Subcutaneous abdominal adipose tissue (tissue), 5 donors: ENCODE measurements at regions not wholly inside any gene's neighbourhood (a gene's known extent, or its start where the extent isn't known, plus 50 kb on each side); places are given as distances from the start of the nearest gene placed in this dataset.

Experiments used
- H3K27ac ChIP-seq: one replicate; pipeline ENCODE4 v1.7.0; 2013; ENCODE audit warnings: low read depth, mild to moderate bottlenecking, inconsistent platforms, low read length, moderate library complexity
- H3K27me3 ChIP-seq, 5 donors: one replicate each; pipeline ENCODE4 v1.7.0; 2013; ENCODE audit warnings: low read length in 5 of 5, inconsistent platforms in 1 of 5; ENCODE audit not compliant: control insufficient read depth in 5 of 5, insufficient read depth in 4 of 5
- H3K36me3 ChIP-seq, 5 donors: one replicate each; pipeline ENCODE4 v1.7.0; 2013; ENCODE audit warnings: low read length in 5 of 5; ENCODE audit not compliant: control insufficient read depth in 5 of 5, insufficient read depth in 5 of 5
- H3K4me1 ChIP-seq, 5 donors: one replicate each; pipeline ENCODE4 v1.7.0; 2013; ENCODE audit warnings: low read length in 5 of 5, mild to moderate bottlenecking in 3 of 5, moderate library complexity in 1 of 5; ENCODE audit not compliant: control insufficient read depth in 5 of 5, insufficient read depth in 5 of 5
- H3K4me3 ChIP-seq, 5 donors: one replicate each; pipeline ENCODE4 v1.7.0; 2013; ENCODE audit warnings: low read length in 5 of 5, low read depth in 1 of 5
- H3K9ac ChIP-seq, 5 donors: one replicate each; pipeline ENCODE4 v1.7.0; 2013; ENCODE audit warnings: low read length in 5 of 5, mild to moderate bottlenecking in 4 of 5, moderate library complexity in 3 of 5
- H3K9me3 ChIP-seq, 5 donors: one replicate each; pipeline ENCODE4 v1.7.0; 2013; ENCODE audit warnings: low read length in 5 of 5; ENCODE audit not compliant: control insufficient read depth in 5 of 5
- donor health status: healthy.
- donor health status: healthy.
- donor health status: healthy.
- donor health status: healthy.
- donor health status: healthy.

GRCh38 chr15:91710080-91710698, 143.3 kb upstream of the SLCO3A1 start:
- H3K4me3 ChIP-seq = no peak overlapping the region
- H3K4me1 ChIP-seq = peaks cover 0 to 8% (median 3%) of the 10 kb centered on the region in 5 donors
- peaks cover 0 to 3% (median 0%) of the 10 kb centered on the region in 5 donors for H3K27me3 ChIP-seq
- H3K36me3 ChIP-seq = no peaks in the 10 kb centered on the region
- no peak overlapping the region for H3K9ac ChIP-seq
- H3K27ac ChIP-seq = no peak overlapping the region
- peaks cover 0 to 3% (median 0%) of the 10 kb centered on the region in 5 donors for H3K9me3 ChIP-seq

- Histone ChIP-seq H3K27me3 (peaks cover 0 to 3% (median 0%) of the 10 kb centered on the region in 5 donors), H3K9ac (no peak overlapping the region), H3K27ac (no peak overlapping the region), H3K4me1 (no peaks in the 10 kb centered on the region), H3K4me3 (no peak overlapping the region), H3K9me3 (peaks cover 0 to 3% (median 0%) of the 10 kb centered on the region in 5 donors), H3K36me3 (no peaks in the 10 kb centered on the region)
These were observed 142.0 kb upstream of the SLCO3A1 start for GRCh38 chr15:91711384-91712033.

- Histone ChIP-seq H3K9ac (no peak overlapping the region), H3K36me3 (no peaks in the 10 kb centered on the region), H3K4me1 (no peaks in the 10 kb centered on the region), H3K4me3 (no peak overlapping the region), H3K9me3 (peaks cover 0 to 3% (median 0%) of the 10 kb centered on the region in 5 donors), H3K27ac (no peak overlapping the region), H3K27me3 (peaks cover 0 to 5% (median 3%) of the 10 kb centered on the region in 5 donors)
These were observed 141.2 kb upstream of the SLCO3A1 start for GRCh38 chr15:91712286-91712685.

- Histone ChIP-seq H3K36me3 (no peaks in the 10 kb centered on the region), H3K4me3 (no peak overlapping the region), H3K4me1 (no peaks in the 10 kb centered on the region), H3K9me3 (peaks cover 0 to 6% (median 0%) of the 10 kb centered on the region in 5 donors), H3K27me3 (peaks cover 0 to 5% (median 3%) of the 10 kb centered on the region in 5 donors), H3K9ac (no peak overlapping the region), H3K27ac (no peak overlapping the region)
These were observed 137.0 kb upstream of the SLCO3A1 start for GRCh38 chr15:91716536-91716935.

GRCh38 chr15:91717811-91718210, 135.7 kb upstream of the SLCO3A1 start:
- no peak overlapping the region for H3K9ac ChIP-seq
- peaks cover 0 to 6% (median 3%) of the 10 kb centered on the region in 5 donors for H3K27me3 ChIP-seq
- no peaks in the 10 kb centered on the region for H3K36me3 ChIP-seq

GRCh38 chr15:91723959-91724358, 129.5 kb upstream of the SLCO3A1 start:
- Histone ChIP-seq H3K36me3 (no peaks in the 10 kb centered on the region), H3K9ac (no peak overlapping the region), H3K9me3 (peaks cover 0 to 5% (median 0%) of the 10 kb centered on the region in 5 donors), H3K27me3 (peaks cover 0 to 2% (median 0%) of the 10 kb centered on the region in 5 donors), H3K27ac (no peak overlapping the region), H3K4me3 (no peak overlapping the region), H3K4me1 (no peaks in the 10 kb centered on the region)

More at GRCh38 chr15:91717811-91718210, 135.7 kb upstream of the SLCO3A1 start:
- Histone ChIP-seq H3K4me1 (no peaks in the 10 kb centered on the region), H3K9me3 (peaks cover 0 to 6% (median 0%) of the 10 kb centered on the region in 5 donors), H3K27ac (no peak overlapping the region), H3K4me3 (no peak overlapping the region)

- peaks cover 0 to 10% (median 3%) of the 10 kb centered on the region in 5 donors for H3K27me3 ChIP-seq
- peaks cover 0 to 4% (median 0%) of the 10 kb centered on the region in 5 donors for H3K4me1 ChIP-seq
- no peaks in the 10 kb centered on the region for H3K36me3 ChIP-seq
- no peak overlapping the region for H3K4me3 ChIP-seq
- peaks cover 0 to 6% (median 0%) of the 10 kb centered on the region in 5 donors for H3K9me3 ChIP-seq
- no peak overlapping the region for H3K9ac ChIP-seq
- H3K27ac ChIP-seq = no peak overlapping the region
These were observed 119.8 kb upstream of the SLCO3A1 start for GRCh38 chr15:91733661-91734060.

GRCh38 chr15:91737151-91737818, 116.2 kb upstream of the SLCO3A1 start:
- H3K36me3 ChIP-seq = no peaks in the 10 kb centered on the region

GRCh38 chr15:91741986-91742385, 111.5 kb upstream of the SLCO3A1 start:
- Histone ChIP-seq H3K4me3 (no peak overlapping the region), H3K9me3 (no peaks in the 10 kb centered on the region), H3K27ac (no peak overlapping the region), H3K27me3 (peaks cover 0 to 2% (median 0%) of the 10 kb centered on the region in 5 donors), H3K9ac (no peak overlapping the region), H3K36me3 (no peaks in the 10 kb centered on the region), H3K4me1 (peaks cover 0 to 3% (median 0%) of the 10 kb centered on the region in 5 donors)

More at GRCh38 chr15:91737151-91737818, 116.2 kb upstream of the SLCO3A1 start:
- no peak overlapping the region for H3K9ac ChIP-seq
- peak overlapping the region in 1 of 5 donors; percentile 31 for H3K4me3 ChIP-seq
- no peaks in the 10 kb centered on the region for H3K9me3 ChIP-seq
- H3K4me1 ChIP-seq = peaks cover 0 to 4% (median 0%) of the 10 kb centered on the region in 5 donors
- peaks cover 0 to 10% (median 0%) of the 10 kb centered on the region in 5 donors for H3K27me3 ChIP-seq
- no peak overlapping the region for H3K27ac ChIP-seq

- no peaks in the 10 kb centered on the region for H3K4me1 ChIP-seq
These were observed 101.9 kb upstream of the SLCO3A1 start for GRCh38 chr15:91751611-91752010.

More at GRCh38 chr15:91751611-91752010, 101.9 kb upstream of the SLCO3A1 start:
- no peak overlapping the region for H3K27ac ChIP-seq
- H3K9ac ChIP-seq = no peak overlapping the region
- no peak overlapping the region for H3K4me3 ChIP-seq
- H3K36me3 ChIP-seq = no peaks in the 10 kb centered on the region
- H3K9me3 ChIP-seq = peaks cover 0 to 4% (median 0%) of the 10 kb centered on the region in 5 donors
- no peaks in the 10 kb centered on the region for H3K27me3 ChIP-seq
